ENCODE measurements at regions not wholly inside any gene's neighbourhood (a gene's known extent, or its start where the extent isn't known, plus 50 kb on each side); places are given as distances from the start of the nearest gene placed in this dataset.

GRCh38 chr6:78117966-78118365, 465.1 kb downstream of the MEI4 start:
- H3K4me3 ChIP-seq (ENCODE audit: low read depth, low read length) = no peak overlapping the region
- TF ChIP-seq, protein P1, sequence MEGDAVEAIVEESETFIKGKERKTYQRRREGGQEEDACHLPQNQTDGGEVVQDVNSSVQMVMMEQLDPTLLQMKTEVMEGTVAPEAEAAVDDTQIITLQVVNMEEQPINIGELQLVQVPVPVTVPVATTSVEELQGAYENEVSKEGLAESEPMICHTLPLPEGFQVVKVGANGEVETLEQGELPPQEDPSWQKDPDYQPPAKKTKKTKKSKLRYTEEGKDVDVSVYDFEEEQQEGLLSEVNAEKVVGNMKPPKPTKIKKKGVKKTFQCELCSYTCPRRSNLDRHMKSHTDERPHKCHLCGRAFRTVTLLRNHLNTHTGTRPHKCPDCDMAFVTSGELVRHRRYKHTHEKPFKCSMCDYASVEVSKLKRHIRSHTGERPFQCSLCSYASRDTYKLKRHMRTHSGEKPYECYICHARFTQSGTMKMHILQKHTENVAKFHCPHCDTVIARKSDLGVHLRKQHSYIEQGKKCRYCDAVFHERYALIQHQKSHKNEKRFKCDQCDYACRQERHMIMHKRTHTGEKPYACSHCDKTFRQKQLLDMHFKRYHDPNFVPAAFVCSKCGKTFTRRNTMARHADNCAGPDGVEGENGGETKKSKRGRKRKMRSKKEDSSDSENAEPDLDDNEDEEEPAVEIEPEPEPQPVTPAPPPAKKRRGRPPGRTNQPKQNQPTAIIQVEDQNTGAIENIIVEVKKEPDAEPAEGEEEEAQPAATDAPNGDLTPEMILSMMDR (IDR thresholded peaks at IDR 0.05; ENCODE audit: insufficient read depth, low read depth, low read length) = no peak
- no peak for DNase-seq (ENCODE audit: low read depth)

GRCh38 chr6:78131521-78131920, 478.7 kb downstream of the MEI4 start:
- DNase-seq (ENCODE audit: low read depth) = no peak
- TF ChIP-seq, protein P1 (IDR thresholded peaks at IDR 0.05; ENCODE audit: insufficient read depth, low read depth, low read length) = no peak
- H3K4me3 ChIP-seq (ENCODE audit: low read depth, low read length) = no peak overlapping the region

GRCh38 chr6:78132671-78133410, 480.0 kb downstream of the MEI4 start:
- no peak overlapping the region for H3K4me3 ChIP-seq (ENCODE audit: low read depth, low read length)
- TF ChIP-seq, protein P1 (IDR thresholded peaks at IDR 0.05; ENCODE audit: insufficient read depth, low read depth, low read length) = no peak
- no peak for DNase-seq (ENCODE audit: low read depth)

DNA sequence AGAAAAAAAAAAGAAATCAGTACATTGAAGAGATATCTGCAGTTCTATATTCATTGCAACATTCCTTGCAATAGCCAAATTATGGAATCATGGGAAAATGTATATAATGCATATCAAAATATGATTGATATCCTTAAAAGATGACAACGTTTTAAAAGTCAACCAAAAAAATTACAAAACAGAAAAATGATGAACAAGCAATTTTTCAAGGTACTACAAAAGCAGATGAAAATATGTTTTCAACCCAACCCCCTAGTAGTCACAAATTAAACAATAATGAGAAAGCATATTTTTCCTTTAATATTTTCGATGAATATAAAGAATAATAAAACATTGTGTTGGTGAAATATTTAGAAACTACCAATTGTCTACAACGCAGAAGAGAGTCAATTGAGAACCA, 497.6 kb downstream of the MEI4 start:
- H3K4me3 ChIP-seq (ENCODE audit: low read depth, low read length) = no peak overlapping the region
- no peak for DNase-seq (ENCODE audit: low read depth)
- TF ChIP-seq, protein P1 (IDR thresholded peaks at IDR 0.05; ENCODE audit: insufficient read depth, low read depth, low read length) = no peak

- H3K4me3 ChIP-seq (ENCODE audit: low read depth, low read length) = no peak overlapping the region
- TF ChIP-seq, protein P1 (IDR thresholded peaks at IDR 0.05; ENCODE audit: insufficient read depth, low read depth, low read length) = no peak
- no peak for DNase-seq (ENCODE audit: low read depth)
Observed at GRCh38 chr6:78153976-78154375, 501.1 kb downstream of the MEI4 start.

DNA sequence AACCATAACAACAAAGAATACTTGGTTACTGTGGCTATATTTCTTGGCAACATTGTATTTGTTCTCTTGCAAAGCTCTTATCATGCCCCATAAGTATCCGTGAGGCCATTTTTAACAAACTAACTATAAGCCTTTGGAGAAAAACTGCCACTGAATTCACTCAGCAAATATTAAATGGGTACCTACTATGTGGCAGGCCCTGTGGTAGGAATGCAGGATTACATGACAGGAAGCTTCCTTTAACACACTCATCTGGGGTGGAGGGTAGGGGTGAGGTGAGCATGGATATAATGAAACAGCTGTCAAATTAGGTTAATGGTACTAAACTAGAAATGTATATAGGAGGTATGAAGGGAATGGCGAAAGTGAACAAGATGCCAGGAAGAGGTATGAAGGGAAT, 504.8 kb downstream of the MEI4 start:
- TF ChIP-seq, protein P1 (IDR thresholded peaks at IDR 0.05; ENCODE audit: insufficient read depth, low read depth, low read length) = no peak
- DNase-seq (ENCODE audit: low read depth) = no peak

DNA sequence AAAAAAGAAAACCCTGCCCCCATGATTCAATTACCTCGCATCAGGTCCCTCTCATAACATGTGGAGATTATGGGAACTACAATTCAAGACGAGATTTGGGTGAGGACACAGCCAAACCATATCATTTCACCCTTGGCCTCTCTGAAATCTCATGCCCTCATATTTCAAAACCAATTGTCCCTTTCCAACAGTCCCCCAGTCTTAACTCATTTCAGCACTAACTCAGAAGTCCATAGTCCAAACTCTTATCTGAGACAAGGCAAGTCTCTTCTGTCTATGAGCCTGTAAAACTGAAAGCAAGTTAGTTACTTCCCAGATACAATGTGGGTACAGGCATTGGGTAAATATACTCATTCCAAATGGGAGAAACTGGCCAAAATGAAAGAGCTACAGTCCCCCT, 536.1 kb downstream of the MEI4 start:
- DNase-seq (ENCODE audit: low read depth) = no peak
- TF ChIP-seq, protein P1 (IDR thresholded peaks at IDR 0.05; ENCODE audit: insufficient read depth, low read depth, low read length) = no peak

More for the DNA sequence above, 504.8 kb downstream of the MEI4 start:
- no peak overlapping the region for H3K4me3 ChIP-seq (ENCODE audit: low read depth, low read length)

More for the DNA sequence above, 536.1 kb downstream of the MEI4 start:
- no peak overlapping the region for H3K4me3 ChIP-seq (ENCODE audit: low read depth, low read length)
